Keratinocyte (primary cell): ENCODE measurements at regions not wholly inside any gene's neighbourhood (a gene's known extent, or its start where the extent isn't known, plus 50 kb on each side); places are given as distances from the start of the nearest gene placed in this dataset.

Experiments used
- DNase-seq: peaks from one replicate; pipeline ENCODE4 v3.0.0-alpha.2; 2011; ENCODE audit warnings: low read depth, missing footprints, low spot score
- FAIRE-seq: peaks from 2 replicates; lab custom pipeline; 2011; peaks lifted over from hg19 to GRCh38; lab: Jason Lieb, UNC
- H2AFZ ChIP-seq: 2 replicates; pipeline ENCODE4 v1.6.0; 2012; ENCODE audit warnings: low read length, control low read depth, inconsistent platforms; ENCODE audit not compliant: control insufficient read depth
- H3K27ac ChIP-seq: 2 replicates; pipeline ENCODE4 v1.5.1; 2011; ENCODE audit warnings: low read length; ENCODE audit not compliant: control insufficient read depth, insufficient read depth
- H3K27me3 ChIP-seq: 3 replicates; pipeline ENCODE4 v1.6.0; 2011; ENCODE audit warnings: low read length; ENCODE audit not compliant: control insufficient read depth, insufficient read depth; ENCODE audit errors: extremely low read depth
- H3K36me3 ChIP-seq, 2 experiments: 2 replicates in 1 of 2; 3 replicates in 1 of 2; pipeline ENCODE4 v1.5.1; 2011; ENCODE audit warnings: low read length in 2 of 2, mild to moderate bottlenecking in 1 of 2; ENCODE audit not compliant: control insufficient read depth in 2 of 2, insufficient read depth in 2 of 2; ENCODE audit errors: extremely low read depth in 1 of 2
- H3K4me1 ChIP-seq: 3 replicates; pipeline ENCODE4 v1.5.1; 2011; ENCODE audit warnings: low read length; ENCODE audit not compliant: control insufficient read depth, insufficient read depth; ENCODE audit errors: extremely low read depth
- H3K4me2 ChIP-seq: 3 replicates; pipeline ENCODE4 v1.6.0; 2011; ENCODE audit warnings: low read depth, low read length; ENCODE audit not compliant: control insufficient read depth, insufficient read depth; ENCODE audit errors: extremely low read depth
- H3K4me3 ChIP-seq, 3 experiments: fragments of 200-600 bp in 1 of 3; sonication (generic) in 1 of 3; 2 replicates in 2 of 3; 3 replicates in 1 of 3; pipeline ENCODE4 v1.5.1; 2011 to 2016; ENCODE audit warnings: low read length in 3 of 3, mild to moderate bottlenecking in 3 of 3, control low read depth in 2 of 3, inconsistent platforms in 1 of 3, low read depth in 1 of 3, mixed read lengths in 1 of 3, mixed run types in 1 of 3, moderate library complexity in 1 of 3; ENCODE audit not compliant: control insufficient read depth in 2 of 3, insufficient read depth in 2 of 3; ENCODE audit errors: extremely low read depth in 1 of 3
- H3K79me2 ChIP-seq: 2 replicates; pipeline ENCODE4 v1.6.0; 2012; ENCODE audit warnings: low read length; ENCODE audit not compliant: control insufficient read depth, insufficient read depth
- H3K9ac ChIP-seq: 3 replicates; pipeline ENCODE4 v1.6.0; 2011; ENCODE audit warnings: low read length; ENCODE audit not compliant: control insufficient read depth, insufficient read depth; ENCODE audit errors: extremely low read depth
- H3K9me1 ChIP-seq: 3 replicates; pipeline ENCODE4 v1.6.0; 2011; ENCODE audit warnings: low read length; ENCODE audit not compliant: control insufficient read depth, insufficient read depth; ENCODE audit errors: extremely low read depth
- H3K9me3 ChIP-seq: 2 replicates; pipeline ENCODE4 v1.5.1; 2012; ENCODE audit warnings: low read depth, low read length; ENCODE audit not compliant: control insufficient read depth
- H4K20me1 ChIP-seq: 3 replicates; pipeline ENCODE4 v1.6.0; 2011; ENCODE audit warnings: low read length; ENCODE audit not compliant: control insufficient read depth, insufficient read depth; ENCODE audit errors: extremely low read depth
- CTCF ChIP-seq, 3 experiments: IDR thresholded peaks in 1 of 3; conservative IDR thresholded peaks in 1 of 3; optimal IDR thresholded peaks in 1 of 3; 2 replicates in 2 of 3; 3 replicates in 1 of 3; pipeline versions ENCODE3 to v1.5.1; 2011; ENCODE audit warnings: low read length in 3 of 3, mild to moderate bottlenecking in 3 of 3, moderate library complexity in 2 of 3, control low read depth in 1 of 3, inconsistent platforms in 1 of 3; ENCODE audit not compliant: insufficient read depth in 2 of 3; ENCODE audit errors: extremely low read depth in 1 of 3
- EZH2 ChIP-seq: IDR thresholded peaks from one replicate; pipeline ENCODE4 v1.6.1; 2012; ENCODE audit warnings: inconsistent platforms, mild to moderate bottlenecking, low read length, moderate library complexity
- dilution Hi-C: fragments of 300-500 bp; cut with MboI; formaldehyde crosslinking; loops from one replicate; pipeline ENCODE4 v1.7.0; 2020; ENCODE audit warnings: low sequenced_read_pairs; ENCODE audit not compliant: extremely low pct_ligation_motif_present

- H3K36me3 ChIP-seq, result no peaks in the 10 kb centered on the region
- H3K27me3 ChIP-seq, result no peaks in the 10 kb centered on the region
- FAIRE-seq (no peak), DNase-seq (no peak)
- no peak overlapping the region for H3K4me2 ChIP-seq
- H3K9me3 ChIP-seq, result no peaks in the 10 kb centered on the region
- no peaks in the 10 kb centered on the region for H3K4me1 ChIP-seq
- H3K9ac ChIP-seq, result no peak overlapping the region
- no peak overlapping the region for H3K27ac ChIP-seq
- no peaks in the 10 kb centered on the region for H3K79me2 ChIP-seq
- TF ChIP-seq EZH2, result no peak
- TF ChIP-seq CTCF (optimal IDR thresholded peaks at IDR 0.05 in 1 of 3, IDR thresholded peaks at IDR 0.05 in 1 of 3, conservative IDR thresholded peaks at IDR 0.05 in 1 of 3; ENCODE audit: extremely low read depth in 1 of 3, insufficient read depth in 2 of 3, low read length in 3 of 3), result no peak
- no peak overlapping the region for H3K4me3 ChIP-seq
- no peaks in the 10 kb centered on the region for H3K9me1 ChIP-seq
- no peaks in the 10 kb centered on the region for H4K20me1 ChIP-seq
- dilution Hi-C loops, result no loop called here
- H2AFZ ChIP-seq, result no peak overlapping the region
Measured at GRCh38 chr3:163632722-163633121, 1445.6 kb downstream of the SI start.

GRCh38 chr3:163626753-163627152 lies 1451.5 kb downstream of the SI start:
- Histone ChIP-seq H3K27me3 (no peaks in the 10 kb centered on the region), H3K9me1 (no peaks in the 10 kb centered on the region), H3K79me2 (no peaks in the 10 kb centered on the region), H3K27ac (no peak overlapping the region), H2AFZ (no peak overlapping the region), H3K36me3 (no peaks in the 10 kb centered on the region), H3K4me3 (no peak overlapping the region), H3K4me1 (no peaks in the 10 kb centered on the region), H4K20me1 (no peaks in the 10 kb centered on the region), H3K4me2 (no peak overlapping the region), H3K9ac (no peak overlapping the region), H3K9me3 (peaks cover 1% of the 10 kb centered on the region)
- DNase-seq (no peak), FAIRE-seq (no peak)
- TF ChIP-seq CTCF (optimal IDR thresholded peaks at IDR 0.05 in 1 of 3, IDR thresholded peaks at IDR 0.05 in 1 of 3, conservative IDR thresholded peaks at IDR 0.05 in 1 of 3; ENCODE audit: extremely low read depth in 1 of 3, insufficient read depth in 2 of 3, low read length in 3 of 3) (no peak), EZH2 (no peak)
- dilution Hi-C loops, result no loop called here
